ENCODE measurements at regions not wholly inside any gene's neighbourhood (a gene's known extent, or its start where the extent isn't known, plus 50 kb on each side); places are given as distances from the start of the nearest gene placed in this dataset.

DNA sequence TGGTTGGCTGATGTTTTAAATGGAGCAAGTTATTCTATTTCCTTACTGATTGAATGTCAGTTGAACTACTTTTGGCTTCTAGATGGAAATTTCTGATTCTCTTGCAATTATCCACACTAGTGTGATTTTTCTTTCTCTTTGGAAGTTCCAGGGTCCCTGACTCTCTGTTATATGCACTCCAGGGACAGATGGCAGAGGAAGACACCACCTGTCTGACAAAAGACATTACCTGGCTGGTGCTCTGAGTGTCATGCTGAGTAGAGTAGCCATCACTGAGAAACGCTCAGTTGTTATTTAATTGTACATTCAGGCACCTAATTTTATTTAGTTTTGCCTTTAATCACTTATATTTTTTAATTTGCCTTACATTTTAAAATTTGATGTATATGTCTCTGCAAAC is 105.4 kb upstream of the TLL1 start:
- no peak for TF ChIP-seq FOSL1 (IDR thresholded peaks at IDR 0.05; ENCODE audit: low read depth)
- no peak for TF ChIP-seq REST (IDR thresholded peaks at IDR 0.05; ENCODE audit: low read depth)
- no peak for TF ChIP-seq POLR2A (IDR thresholded peaks at IDR 0.05; ENCODE audit: borderline replicate concordance, extremely low read depth, insufficient read depth, insufficient read length)
- no peak for TF ChIP-seq CTCF (IDR thresholded peaks at IDR 0.05 in 2 of 3, conservative IDR thresholded peaks at IDR 0.05 in 1 of 3; ENCODE audit: borderline replicate concordance in 1 of 3, insufficient read depth in 1 of 3, low read depth in 2 of 3, low read length in 2 of 3)
- no peak for TF ChIP-seq SP1 (IDR thresholded peaks at IDR 0.05; ENCODE audit: low read depth)
